Neural progenitor cell (in vitro differentiated cells): ENCODE measurements at regions not wholly inside any gene's neighbourhood (a gene's known extent, or its start where the extent isn't known, plus 50 kb on each side); places are given as distances from the start of the nearest gene placed in this dataset.

Experiments used
- CTCF ChIP-seq: fragments of 200-600 bp; sonication (generic); IDR thresholded peaks from 2 replicates; pipeline ENCODE4 v1.5.1; 2017; ENCODE audit warnings: antibody characterized with exemption, mild to moderate bottlenecking
- EZH2phosphoT487 ChIP-seq: fragments of 200-600 bp; sonication (generic); IDR thresholded peaks from 2 replicates; pipeline ENCODE4 v1.6.1; 2017; ENCODE audit warnings: antibody characterized with exemption

GRCh38 chr2:204321027-204321800 is 224.1 kb upstream of the PARD3B start:
- TF ChIP-seq EZH2phosphoT487 (no peak), CTCF (no peak)
